ENCODE measurements at regions not wholly inside any gene's neighbourhood (a gene's known extent, or its start where the extent isn't known, plus 50 kb on each side); places are given as distances from the start of the nearest gene placed in this dataset.

- DNase-seq (ENCODE audit: low read depth in 2 of 2), result no peak
Observed at GRCh38 chr5:4108690-4109089, 513.1 kb downstream of the IRX1 start.

- no peak for DNase-seq (ENCODE audit: low read depth in 2 of 2)
Observed at GRCh38 chr5:4113426-4113825, 517.8 kb downstream of the IRX1 start.

DNA sequence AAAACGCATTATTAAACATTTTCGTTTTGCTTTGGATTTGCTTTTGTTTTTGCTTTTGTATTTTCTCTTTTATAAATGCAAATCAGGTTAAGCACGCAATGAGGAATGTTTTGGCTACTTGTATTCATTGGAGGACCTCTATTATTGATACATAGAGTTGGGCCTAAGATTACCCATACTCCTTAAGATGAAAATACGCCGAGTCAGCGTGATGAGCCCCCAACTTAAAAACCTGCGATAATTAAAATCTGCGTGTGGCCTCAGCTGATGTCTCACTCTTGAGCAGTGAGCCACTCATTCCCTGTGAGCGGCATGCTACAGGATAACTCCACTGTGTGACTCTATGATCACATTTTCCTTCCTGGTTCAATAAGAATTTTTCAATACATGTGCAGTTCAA is 518.3 kb downstream of the IRX1 start:
- DNase-seq (ENCODE audit: low read depth in 2 of 2), result no peak

- no peak for DNase-seq (ENCODE audit: low read depth in 2 of 2)
Observed at GRCh38 chr5:4114452-4114851, 518.8 kb downstream of the IRX1 start.

GRCh38 chr5:4116834-4117233 is 521.2 kb downstream of the IRX1 start:
- no peak for DNase-seq (ENCODE audit: low read depth in 2 of 2)

- no peak for DNase-seq (ENCODE audit: low read depth in 2 of 2)
Observed at GRCh38 chr5:4124221-4124970, 528.8 kb downstream of the IRX1 start.

DNA sequence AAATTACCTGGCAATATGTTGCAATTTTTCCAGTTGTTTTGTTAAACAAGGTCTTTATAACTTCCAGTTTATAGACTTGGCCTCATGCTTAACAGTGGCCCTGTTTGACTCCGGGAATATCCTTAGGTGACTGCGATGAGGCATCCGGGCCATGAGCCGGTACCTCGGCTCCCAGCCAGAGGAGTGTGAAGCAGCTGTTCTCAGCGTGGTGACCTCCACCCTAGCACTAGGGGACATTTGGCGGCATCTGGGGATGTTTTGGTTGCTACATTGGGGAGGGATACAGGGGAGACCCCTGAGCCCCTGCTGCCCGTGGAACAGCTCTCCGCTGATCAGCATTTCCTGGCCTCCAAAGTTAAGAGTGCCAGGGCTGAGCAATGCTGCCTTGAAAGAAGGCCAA is 533.4 kb downstream of the IRX1 start:
- no peak for DNase-seq (ENCODE audit: low read depth in 2 of 2)

GRCh38 chr5:4129523-4129922 is 533.9 kb downstream of the IRX1 start:
- no peak for DNase-seq (ENCODE audit: low read depth in 2 of 2)

GRCh38 chr5:4130819-4131218 is 535.2 kb downstream of the IRX1 start:
- DNase-seq (ENCODE audit: low read depth in 2 of 2), result no peak

DNA sequence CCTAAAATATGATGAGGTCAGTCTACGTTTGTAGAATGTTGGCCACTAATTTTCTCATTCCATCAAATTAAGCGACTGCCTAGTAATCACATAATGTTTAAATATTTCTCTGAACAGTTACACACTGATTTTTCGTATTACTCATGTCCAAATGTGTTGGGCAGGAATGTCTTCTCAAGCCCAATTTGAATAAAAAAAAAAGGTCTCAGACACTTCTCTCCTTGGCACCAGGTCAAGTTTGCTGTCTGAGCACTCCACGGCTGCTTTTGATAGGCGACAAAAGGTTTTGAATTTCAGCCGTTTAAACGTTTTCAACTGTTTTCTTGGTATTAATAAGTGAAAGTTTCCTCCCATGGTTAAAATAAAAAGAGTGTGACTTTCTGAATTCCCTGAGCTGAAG is 542.1 kb downstream of the IRX1 start:
- no peak for DNase-seq (ENCODE audit: low read depth in 2 of 2)

DNA sequence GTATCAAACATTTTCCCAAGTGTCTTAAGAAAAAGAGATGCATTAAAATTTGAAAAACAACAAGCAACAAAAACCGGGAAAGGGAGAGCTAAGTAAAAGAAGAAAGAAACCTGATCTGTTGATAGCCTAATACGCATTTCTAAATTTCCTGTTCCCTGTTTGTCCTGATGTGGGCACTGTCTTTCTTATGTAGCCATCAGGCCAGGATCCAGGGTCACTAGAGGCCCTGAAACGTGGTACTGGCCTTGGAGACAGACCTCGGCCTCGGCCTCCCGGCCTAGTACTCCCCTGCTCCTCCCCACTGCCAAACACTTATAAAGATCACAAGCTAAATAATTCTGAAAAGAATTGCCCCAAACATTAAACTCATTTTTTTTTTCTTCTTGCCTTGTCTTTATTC is 547.2 kb downstream of the IRX1 start:
- no peak for DNase-seq (ENCODE audit: low read depth in 2 of 2)

DNA sequence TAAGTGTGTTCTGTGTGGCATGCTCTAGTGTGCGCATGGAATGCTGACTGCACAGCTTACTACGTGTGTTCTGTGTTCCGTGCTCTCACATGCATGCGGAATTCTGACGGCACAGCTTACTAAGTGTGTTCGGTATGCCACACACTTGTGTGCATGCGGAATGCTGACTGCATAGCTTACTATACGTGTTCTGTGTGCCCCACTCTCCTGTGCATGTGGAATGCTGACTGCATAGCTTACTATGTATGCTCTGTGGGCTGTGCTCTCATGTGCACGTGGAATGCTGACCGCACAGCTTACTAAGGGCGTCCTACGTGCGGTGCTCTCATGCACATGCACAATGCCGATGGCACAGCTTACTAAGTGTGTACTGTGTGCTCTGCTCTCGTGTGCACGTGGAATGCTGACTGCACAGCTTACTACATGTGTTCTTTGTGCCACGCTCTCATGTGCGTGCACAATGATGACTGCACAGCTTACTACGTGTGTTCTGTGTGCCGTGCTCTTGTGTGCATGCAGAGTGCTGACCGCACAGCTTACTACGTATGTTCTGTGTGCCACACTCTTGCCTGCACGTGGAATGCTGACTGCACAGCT is 548.9 kb downstream of the IRX1 start:
- DNase-seq (ENCODE audit: low read depth in 2 of 2), result no peak

DNA sequence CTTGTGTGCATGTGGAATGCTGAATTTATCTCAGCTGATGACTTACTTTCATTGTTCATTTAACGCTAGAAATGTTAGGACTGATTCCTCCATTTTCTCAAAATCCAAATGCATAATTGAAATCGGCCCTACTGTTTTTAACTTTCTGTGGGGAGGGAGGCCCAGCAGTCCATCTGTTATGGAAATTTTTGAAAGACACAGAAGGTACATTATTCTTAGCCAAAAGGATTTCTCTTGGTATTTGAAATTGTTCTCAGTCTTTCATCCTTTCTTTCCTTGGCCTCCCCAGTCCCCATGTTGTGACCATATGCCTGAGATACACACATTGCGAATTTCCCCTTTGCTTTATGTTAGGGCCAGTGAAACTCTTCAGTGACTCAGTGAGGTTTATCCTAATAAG is 549.9 kb downstream of the IRX1 start:
- no peak for DNase-seq (ENCODE audit: low read depth in 2 of 2)

- DNase-seq (ENCODE audit: low read depth in 2 of 2), result no peak
Observed at GRCh38 chr5:4148009-4148408, 552.4 kb downstream of the IRX1 start.

DNA sequence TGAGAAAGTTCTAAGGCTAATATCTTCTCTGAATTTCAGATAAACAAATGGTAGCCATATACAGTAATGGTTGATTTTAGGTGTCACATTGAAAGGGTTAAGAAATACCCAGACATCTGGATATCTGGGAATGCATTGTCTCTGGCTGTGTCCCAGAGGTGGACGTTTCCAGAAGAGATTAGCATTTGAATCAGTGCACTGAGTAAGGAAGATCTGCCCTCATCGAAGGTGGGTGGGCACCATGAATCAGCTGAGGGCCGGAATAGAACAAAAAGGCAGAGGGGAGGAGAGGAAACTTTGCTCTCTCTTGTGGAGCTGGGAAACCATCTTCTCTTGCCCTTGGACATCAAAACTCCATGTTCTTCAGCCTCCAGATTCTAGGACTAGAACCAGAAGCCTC is 554.4 kb downstream of the IRX1 start:
- no peak for DNase-seq (ENCODE audit: low read depth in 2 of 2)

- DNase-seq (ENCODE audit: low read depth in 2 of 2), result no peak
Observed at GRCh38 chr5:4156153-4156552, 560.5 kb downstream of the IRX1 start.

GRCh38 chr5:4156889-4157288 is 561.3 kb downstream of the IRX1 start:
- no peak for DNase-seq (ENCODE audit: low read depth in 2 of 2)

- DNase-seq (ENCODE audit: low read depth in 2 of 2), result no peak
Observed at GRCh38 chr5:4158750-4159447, 563.3 kb downstream of the IRX1 start.

DNA sequence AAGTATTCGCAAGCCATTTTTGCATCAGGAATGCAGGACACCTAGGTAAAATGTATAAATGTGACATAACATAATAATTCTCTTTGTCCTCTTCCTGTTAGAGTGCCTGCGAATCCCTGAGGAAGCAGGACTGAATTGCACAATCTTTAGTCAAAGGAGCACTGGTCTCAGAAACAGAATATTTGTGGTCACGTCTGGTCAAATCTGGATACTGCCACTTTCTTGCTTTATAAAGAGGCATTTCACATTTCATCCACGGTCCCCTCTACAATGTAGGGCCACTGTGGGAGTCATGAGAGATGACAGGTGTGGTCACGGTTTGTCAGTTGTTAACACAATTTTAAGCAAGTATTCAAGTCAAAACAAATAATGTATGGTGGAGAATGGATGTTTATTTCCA is 564.0 kb downstream of the IRX1 start:
- no peak for DNase-seq (ENCODE audit: low read depth in 2 of 2)

DNA sequence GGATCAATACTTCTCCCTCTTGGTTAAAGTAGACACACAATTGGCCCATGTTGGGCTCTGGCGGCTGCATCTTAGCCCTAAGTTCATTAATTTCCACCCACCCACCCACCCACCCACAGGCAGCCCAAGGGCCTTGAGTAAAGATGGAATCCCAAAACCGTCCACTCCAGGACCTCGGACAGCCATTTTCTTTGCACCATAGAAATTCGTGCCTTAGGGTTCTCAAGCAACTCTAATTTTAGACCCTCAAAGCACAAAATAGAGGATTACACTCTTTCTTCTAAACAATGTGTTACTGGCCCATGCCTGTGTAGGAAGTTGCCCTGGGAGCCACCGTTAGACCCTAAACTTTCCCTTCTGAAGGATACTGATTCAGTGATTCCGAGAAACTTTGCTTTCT is 568.5 kb downstream of the IRX1 start:
- DNase-seq (ENCODE audit: low read depth in 2 of 2), result no peak

DNA sequence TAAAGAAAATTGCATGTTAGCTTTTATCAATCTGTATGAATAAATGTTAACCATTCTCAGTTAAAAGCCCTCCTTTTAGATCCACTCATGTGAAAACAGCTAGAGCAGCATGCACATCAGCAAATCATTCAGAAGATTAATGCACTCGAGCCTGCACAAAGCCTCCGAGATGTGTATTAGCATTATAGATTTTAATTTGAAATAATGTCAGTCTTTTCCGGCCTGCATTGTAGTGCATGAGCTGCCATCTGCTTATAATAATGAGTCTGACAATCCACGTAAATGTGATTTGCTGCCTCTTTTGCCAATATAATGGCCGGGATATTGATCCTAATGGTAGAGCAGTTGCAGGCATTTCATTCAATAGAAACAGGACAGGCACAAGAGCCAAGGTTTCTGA is 585.1 kb downstream of the IRX1 start:
- no peak for DNase-seq (ENCODE audit: low read depth in 2 of 2)

- no peak for DNase-seq (ENCODE audit: low read depth in 2 of 2)
Observed at GRCh38 chr5:4182144-4182543, 586.5 kb downstream of the IRX1 start.

GRCh38 chr5:4185127-4185526 is 589.5 kb downstream of the IRX1 start:
- DNase-seq (ENCODE audit: low read depth in 2 of 2), result no peak
